ENCODE measurements at regions not wholly inside any gene's neighbourhood (a gene's known extent, or its start where the extent isn't known, plus 50 kb on each side); places are given as distances from the start of the nearest gene placed in this dataset.

- Mint-ChIP-seq H3K9me3 (no peaks in the 10 kb centered on the region), H3K4me1 (ENCODE audit: low read depth) (no peaks in the 10 kb centered on the region), H3K27ac (no peak overlapping the region), H3K4me3 (no peak overlapping the region), H3K36me3 (ENCODE audit: low read depth) (no peaks in the 10 kb centered on the region), H3K27me3 (no peaks in the 10 kb centered on the region)
- intact Hi-C loops (cut with micrococcal nuclease), result no loop called here
Measured at GRCh38 chr5:105817416-105817815, 1853.3 kb downstream of the EFNA5 start.

GRCh38 chr5:105816961-105817360, 1853.8 kb downstream of the EFNA5 start:
- intact Hi-C loops (cut with micrococcal nuclease), result no loop called here
- H3K27ac Mint-ChIP-seq, result no peak overlapping the region
- H3K27me3 Mint-ChIP-seq, result no peaks in the 10 kb centered on the region
- H3K9me3 Mint-ChIP-seq, result no peaks in the 10 kb centered on the region
- H3K36me3 Mint-ChIP-seq (ENCODE audit: low read depth), result no peaks in the 10 kb centered on the region
- no peak overlapping the region for H3K4me3 Mint-ChIP-seq
- H3K4me1 Mint-ChIP-seq (ENCODE audit: low read depth), result no peaks in the 10 kb centered on the region

DNA sequence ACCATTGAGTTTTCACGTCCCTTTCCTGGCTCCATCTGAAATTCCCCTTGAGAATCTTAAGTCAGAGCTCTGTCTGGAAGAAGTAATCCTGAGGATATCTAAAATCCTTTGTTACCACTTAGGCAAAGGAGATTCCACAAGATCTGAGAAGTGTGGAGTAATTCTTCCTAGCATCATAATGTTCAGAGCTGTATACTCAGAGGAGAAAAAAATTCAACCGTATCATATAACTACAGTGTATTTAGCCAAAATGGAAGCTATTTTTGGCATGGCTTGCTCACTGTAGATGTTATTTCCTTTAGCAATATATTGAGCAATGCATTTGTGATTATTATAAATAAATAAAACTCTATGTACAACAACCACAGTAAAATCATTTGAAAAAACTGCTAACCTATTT, 1858.4 kb downstream of the EFNA5 start:
- no peak overlapping the region for H3K4me3 Mint-ChIP-seq
- H3K9me3 Mint-ChIP-seq, result no peaks in the 10 kb centered on the region
- intact Hi-C loops (cut with micrococcal nuclease), result no loop called here
- no peaks in the 10 kb centered on the region for H3K4me1 Mint-ChIP-seq (ENCODE audit: low read depth)
- no peaks in the 10 kb centered on the region for H3K36me3 Mint-ChIP-seq (ENCODE audit: low read depth)
- no peaks in the 10 kb centered on the region for H3K27me3 Mint-ChIP-seq
- no peak overlapping the region for H3K27ac Mint-ChIP-seq

DNA sequence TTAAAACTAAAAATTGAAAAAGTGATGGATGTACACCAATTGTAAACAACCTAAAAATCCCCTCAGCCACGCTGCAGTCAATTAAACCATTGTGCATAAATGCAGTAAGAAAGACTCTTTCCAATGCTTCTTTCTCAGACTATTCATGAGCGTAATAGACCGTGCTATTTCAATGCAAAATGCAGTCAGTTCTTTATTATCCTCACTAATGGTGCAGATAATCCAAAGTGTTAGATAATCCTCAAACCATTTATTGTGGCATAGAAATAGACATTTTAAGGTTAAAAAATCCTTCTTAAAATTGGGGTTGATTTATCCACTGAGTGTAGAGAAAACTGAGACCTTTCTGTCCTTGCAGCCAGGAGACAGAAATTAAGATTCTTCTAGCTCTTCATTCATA, 1862.8 kb downstream of the EFNA5 start:
- H3K27ac Mint-ChIP-seq, result no peak overlapping the region
- no peaks in the 10 kb centered on the region for H3K36me3 Mint-ChIP-seq (ENCODE audit: low read depth)
- H3K9me3 Mint-ChIP-seq, result peaks cover 12% of the 10 kb centered on the region
- no peaks in the 10 kb centered on the region for H3K4me1 Mint-ChIP-seq (ENCODE audit: low read depth)
- intact Hi-C loops (cut with micrococcal nuclease), result no loop called here
- H3K4me3 Mint-ChIP-seq, result no peak overlapping the region
- H3K27me3 Mint-ChIP-seq, result no peaks in the 10 kb centered on the region

DNA sequence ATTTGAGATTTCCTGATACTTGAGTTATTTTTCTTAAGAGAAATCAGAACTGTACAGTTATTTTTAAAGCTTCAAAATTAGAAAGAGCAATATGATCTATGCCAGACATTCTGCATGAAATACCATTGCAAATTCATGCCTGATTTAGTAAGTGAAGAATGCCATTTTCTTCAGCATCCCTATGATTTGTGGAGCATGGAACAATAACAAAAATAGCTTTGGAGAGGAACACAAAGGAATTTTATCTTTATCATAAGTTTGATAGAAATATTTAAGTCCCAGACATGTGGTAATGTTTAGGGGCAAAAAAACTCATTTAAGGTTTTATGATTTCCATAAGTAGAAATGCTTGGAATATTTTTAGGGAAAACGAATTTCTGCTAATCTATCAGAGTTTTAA, 1863.4 kb downstream of the EFNA5 start:
- Mint-ChIP-seq H3K36me3 (ENCODE audit: low read depth) (no peaks in the 10 kb centered on the region), H3K4me1 (ENCODE audit: low read depth) (no peaks in the 10 kb centered on the region), H3K27me3 (no peaks in the 10 kb centered on the region), H3K27ac (no peak overlapping the region), H3K4me3 (no peak overlapping the region), H3K9me3 (peaks cover 18% of the 10 kb centered on the region)
- intact Hi-C loops (cut with micrococcal nuclease), result no loop called here

GRCh38 chr5:105806596-105806995, 1864.1 kb downstream of the EFNA5 start:
- Mint-ChIP-seq H3K4me3 (no peak overlapping the region), H3K9me3 (peaks cover 25% of the 10 kb centered on the region), H3K36me3 (ENCODE audit: low read depth) (no peaks in the 10 kb centered on the region), H3K27me3 (no peaks in the 10 kb centered on the region), H3K27ac (no peak overlapping the region), H3K4me1 (ENCODE audit: low read depth) (no peaks in the 10 kb centered on the region)
- intact Hi-C loops (cut with micrococcal nuclease), result no loop called here

DNA sequence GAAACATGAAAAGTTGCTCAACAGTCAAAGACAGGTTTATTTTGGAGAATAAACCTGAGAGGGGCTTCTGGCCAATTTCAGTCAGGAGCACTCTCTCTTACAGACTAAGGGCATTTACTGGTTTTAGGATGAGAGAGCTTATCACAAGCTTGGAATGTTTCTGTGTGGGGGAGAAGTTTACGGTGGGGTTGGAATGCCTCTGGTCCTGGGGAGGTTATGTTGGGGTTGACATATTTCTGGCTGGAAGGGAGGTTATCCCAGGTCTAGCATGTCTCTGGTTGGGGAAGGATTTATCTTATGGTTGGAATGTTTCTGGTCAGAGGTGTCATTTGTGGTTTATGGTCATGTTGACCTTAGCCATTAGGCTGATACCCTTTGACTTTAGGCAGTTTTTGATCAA, 1867.3 kb downstream of the EFNA5 start:
- no peak overlapping the region for H3K4me3 Mint-ChIP-seq
- no peaks in the 10 kb centered on the region for H3K4me1 Mint-ChIP-seq (ENCODE audit: low read depth)
- no peaks in the 10 kb centered on the region for H3K27me3 Mint-ChIP-seq
- intact Hi-C loops (cut with micrococcal nuclease), result no loop called here
- H3K27ac Mint-ChIP-seq, result no peak overlapping the region
- H3K9me3 Mint-ChIP-seq, result peaks cover 36% of the 10 kb centered on the region
- H3K36me3 Mint-ChIP-seq (ENCODE audit: low read depth), result no peaks in the 10 kb centered on the region

GRCh38 chr5:105794578-105794977, 1876.2 kb downstream of the EFNA5 start:
- Mint-ChIP-seq H3K36me3 (ENCODE audit: low read depth) (no peaks in the 10 kb centered on the region), H3K27me3 (no peaks in the 10 kb centered on the region), H3K27ac (no peak overlapping the region), H3K9me3 (no peaks in the 10 kb centered on the region), H3K4me3 (no peak overlapping the region), H3K4me1 (ENCODE audit: low read depth) (no peaks in the 10 kb centered on the region)
- intact Hi-C loops (cut with micrococcal nuclease), result no loop called here

- Mint-ChIP-seq H3K27me3 (no peaks in the 10 kb centered on the region), H3K36me3 (ENCODE audit: low read depth) (no peaks in the 10 kb centered on the region), H3K4me3 (no peak overlapping the region), H3K9me3 (no peaks in the 10 kb centered on the region), H3K4me1 (ENCODE audit: low read depth) (no peaks in the 10 kb centered on the region), H3K27ac (no peak overlapping the region)
- intact Hi-C loops (cut with micrococcal nuclease), result no loop called here
Measured at GRCh38 chr5:105789246-105789645, 1881.5 kb downstream of the EFNA5 start.

DNA sequence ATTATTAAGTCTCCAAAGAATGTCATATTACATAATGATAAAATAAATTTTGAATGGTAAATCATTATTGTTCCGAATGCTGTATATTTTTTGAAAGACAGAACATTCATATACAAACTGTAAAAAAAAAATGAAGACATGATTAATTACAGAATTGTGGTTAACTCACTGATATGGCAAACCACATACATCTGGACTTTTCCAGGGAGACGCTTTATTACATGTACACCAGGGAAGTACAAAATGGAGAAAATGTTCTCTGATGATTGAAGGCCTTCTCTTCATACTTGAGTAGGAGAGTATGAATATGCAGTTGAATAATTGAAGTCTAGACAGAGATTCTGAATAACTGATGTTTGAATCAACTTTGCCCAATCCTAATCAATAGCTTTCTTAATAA, 1886.9 kb downstream of the EFNA5 start:
- no peak overlapping the region for H3K27ac Mint-ChIP-seq
- intact Hi-C loops (cut with micrococcal nuclease), result no loop called here

GRCh38 chr5:105782501-105782900, 1888.2 kb downstream of the EFNA5 start:
- no peaks in the 10 kb centered on the region for H3K36me3 Mint-ChIP-seq (ENCODE audit: low read depth)
- H3K27me3 Mint-ChIP-seq, result no peaks in the 10 kb centered on the region
- no peaks in the 10 kb centered on the region for H3K4me1 Mint-ChIP-seq (ENCODE audit: low read depth)
- intact Hi-C loops (cut with micrococcal nuclease), result no loop called here
- no peaks in the 10 kb centered on the region for H3K9me3 Mint-ChIP-seq
- H3K4me3 Mint-ChIP-seq, result no peak overlapping the region
- no peak overlapping the region for H3K27ac Mint-ChIP-seq

More for the DNA sequence above, 1886.9 kb downstream of the EFNA5 start:
- H3K4me3 Mint-ChIP-seq, result no peak overlapping the region
- H3K4me1 Mint-ChIP-seq (ENCODE audit: low read depth), result no peaks in the 10 kb centered on the region
- H3K36me3 Mint-ChIP-seq (ENCODE audit: low read depth), result no peaks in the 10 kb centered on the region
- H3K9me3 Mint-ChIP-seq, result no peaks in the 10 kb centered on the region
- no peaks in the 10 kb centered on the region for H3K27me3 Mint-ChIP-seq

GRCh38 chr5:105773241-105773640, 1897.5 kb downstream of the EFNA5 start:
- Mint-ChIP-seq H3K27ac (no peak overlapping the region), H3K4me1 (ENCODE audit: low read depth) (no peaks in the 10 kb centered on the region), H3K9me3 (peaks cover 1% of the 10 kb centered on the region), H3K36me3 (ENCODE audit: low read depth) (no peaks in the 10 kb centered on the region), H3K27me3 (no peaks in the 10 kb centered on the region), H3K4me3 (no peak overlapping the region)
- intact Hi-C loops (cut with micrococcal nuclease), result no loop called here

DNA sequence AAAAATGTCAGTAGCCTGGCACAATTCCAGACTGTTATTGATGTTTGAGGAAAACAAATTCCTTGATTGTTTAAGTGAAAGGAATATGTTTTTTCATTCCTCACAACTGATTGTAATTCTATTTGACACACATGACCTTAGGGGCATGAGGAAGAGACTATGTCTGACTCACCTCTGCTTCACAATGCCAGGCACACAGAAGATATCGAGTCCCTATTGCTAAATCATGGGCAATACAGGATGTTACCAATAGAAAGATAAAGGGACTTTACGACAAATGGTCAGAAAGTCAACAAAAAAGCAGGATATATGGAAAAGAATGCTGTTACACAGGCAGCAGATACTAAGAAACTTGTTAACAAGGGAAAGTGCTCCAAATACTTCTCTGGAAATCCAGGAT, 1903.5 kb downstream of the EFNA5 start:
- Mint-ChIP-seq H3K27me3 (no peaks in the 10 kb centered on the region), H3K4me3 (no peak overlapping the region), H3K27ac (no peak overlapping the region), H3K36me3 (ENCODE audit: low read depth) (no peaks in the 10 kb centered on the region), H3K4me1 (ENCODE audit: low read depth) (no peaks in the 10 kb centered on the region), H3K9me3 (peaks cover 37% of the 10 kb centered on the region)
- intact Hi-C loops (cut with micrococcal nuclease), result no loop called here

- Mint-ChIP-seq H3K36me3 (ENCODE audit: low read depth) (no peaks in the 10 kb centered on the region), H3K27ac (no peak overlapping the region)
Measured at GRCh38 chr5:105762728-105763127, 1908.0 kb downstream of the EFNA5 start.

DNA sequence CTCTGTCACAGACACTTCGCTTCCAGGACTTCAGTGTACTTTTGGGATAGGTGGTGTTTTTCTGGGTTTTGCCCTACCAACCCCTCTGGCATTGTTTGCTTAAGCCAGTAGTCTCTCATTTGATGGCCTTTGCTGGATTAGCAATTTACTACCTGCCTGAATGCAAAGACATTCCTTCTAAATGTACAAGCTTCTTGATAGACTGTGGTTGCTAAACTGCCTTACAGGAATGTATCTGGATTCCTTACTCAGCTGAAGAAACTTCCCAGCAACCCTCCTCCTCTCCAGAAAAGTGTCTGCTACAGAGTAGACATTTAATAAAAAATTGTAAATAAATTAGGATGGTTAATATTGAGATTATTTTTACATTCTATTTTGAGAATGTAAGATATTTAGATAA, 1916.7 kb downstream of the EFNA5 start:
- intact Hi-C loops (cut with micrococcal nuclease), result no loop called here
- Mint-ChIP-seq H3K27ac (no peak overlapping the region), H3K36me3 (ENCODE audit: low read depth) (no peaks in the 10 kb centered on the region), H3K4me3 (no peak overlapping the region), H3K27me3 (no peaks in the 10 kb centered on the region), H3K9me3 (no peaks in the 10 kb centered on the region), H3K4me1 (ENCODE audit: low read depth) (no peaks in the 10 kb centered on the region)

More at GRCh38 chr5:105762728-105763127, 1908.0 kb downstream of the EFNA5 start:
- peaks cover 59% of the 10 kb centered on the region for H3K9me3 Mint-ChIP-seq
- H3K27me3 Mint-ChIP-seq, result no peaks in the 10 kb centered on the region
- intact Hi-C loops (cut with micrococcal nuclease), result no loop called here
- no peaks in the 10 kb centered on the region for H3K4me1 Mint-ChIP-seq (ENCODE audit: low read depth)
- no peak overlapping the region for H3K4me3 Mint-ChIP-seq
